GM10248 (cell line): ENCODE measurements at regions not wholly inside any gene's neighbourhood (a gene's known extent, or its start where the extent isn't known, plus 50 kb on each side); places are given as distances from the start of the nearest gene placed in this dataset.

Source experiments
- CTCF ChIA-PET: fragments of 300-600 bp; sonication (Branson Sonifier 250); formaldehyde crosslinking; extraction: SDS; loops from one replicate; lab custom pipeline; 2021; ENCODE audit warnings: antibody characterized with exemption; lab: Yijun Ruan, JAX
- POLR2A ChIA-PET: fragments of 350-650 bp; sonication (Branson Sonifier 250); formaldehyde crosslinking; extraction: SDS; loops from one replicate; lab custom pipeline; 2020; ENCODE audit warnings: antibody characterized with exemption; lab: Yijun Ruan, JAX
- DNase-seq: peaks from one replicate; pipeline ENCODE4 v3.0.0; 2012; ENCODE audit errors: extremely low spot score
- CTCF ChIP-seq: IDR thresholded peaks from 2 replicates; pipeline ENCODE4 v1.5.1; 2012; ENCODE audit warnings: mild to moderate bottlenecking, low read depth; ENCODE audit errors: extremely low read depth, missing control alignments, control extremely low read depth

- POLR2A ChIA-PET: no interaction called here
- CTCF ChIA-PET: no interaction called here
- TF ChIP-seq CTCF: no peak
- DNase-seq: no peak
Measured at GRCh38 chr16:26961459-26961858, 105.3 kb upstream of the C16orf82 start.

- ChIA-PET CTCF (no interaction called here), POLR2A (no interaction called here)
- DNase-seq: no peak
- no peak for TF ChIP-seq CTCF
Measured at GRCh38 chr16:26963109-26963508, 103.6 kb upstream of the C16orf82 start.

- CTCF ChIA-PET: no interaction called here
- POLR2A ChIA-PET: no interaction called here
- no peak for TF ChIP-seq CTCF
- no peak for DNase-seq
Measured at GRCh38 chr16:26969589-26970231, 97.0 kb upstream of the C16orf82 start.

GRCh38 chr16:26970292-26970691 is 96.4 kb upstream of the C16orf82 start:
- ChIA-PET CTCF (interaction anchor here (1.3 to 1.4 kb wide), 2 partner anchors 9 to 13 kb away, joined by 4 read pairs; no protein-coding TSS in a partner anchor), POLR2A (no interaction called here)
- no peak for DNase-seq
- TF ChIP-seq CTCF: no peak

- ChIA-PET CTCF (interaction anchor here (0.8 kb wide), 1 partner anchor 11 kb away, joined by 3 read pairs; no protein-coding TSS in a partner anchor), POLR2A (no interaction called here)
- no peak for DNase-seq
- TF ChIP-seq CTCF: no peak
Measured at GRCh38 chr16:26976873-26977272, 89.9 kb upstream of the C16orf82 start.

GRCh38 chr16:26981266-26981938 is 85.3 kb upstream of the C16orf82 start:
- CTCF ChIA-PET: no interaction called here
- POLR2A ChIA-PET: interaction anchor here (0.7 kb wide), 1 partner anchor 121 kb away, joined by 5 read pairs; no protein-coding TSS in a partner anchor
- DNase-seq: no peak
- TF ChIP-seq CTCF: no peak
